NCI-H345 (cell line): ENCODE measurements at regions not wholly inside any gene's neighbourhood (a gene's known extent, or its start where the extent isn't known, plus 50 kb on each side); places are given as distances from the start of the nearest gene placed in this dataset.
"Not testable (repeated sequence)": the region's sequence is repeated elsewhere in the genome, so short reads cannot be mapped to it uniquely, and the experiment has no call there.

Experiments used
- DNase-seq: peaks from one replicate; lab custom pipeline; 2025; lab: John Stamatoyannopoulos, UW

- DNase-seq, result peak; percentile 86
These were observed 469.2 kb upstream of the ANO5 start for GRCh38 chr11:21723678-21724077.

GRCh38 chr11:21727102-21727501 is 465.8 kb upstream of the ANO5 start:
- DNase-seq, result no peak

GRCh38 chr11:21736404-21736803 is 456.5 kb upstream of the ANO5 start:
- DNase-seq, result no peak

GRCh38 chr11:21752475-21753243 is 440.2 kb upstream of the ANO5 start:
- not testable (repeated sequence) for DNase-seq

GRCh38 chr11:21753244-21753767 is 439.6 kb upstream of the ANO5 start:
- DNase-seq, result not testable (repeated sequence)

GRCh38 chr11:21761000-21761399 is 431.9 kb upstream of the ANO5 start:
- no peak for DNase-seq

- DNase-seq, result no peak
These were observed 424.5 kb upstream of the ANO5 start for GRCh38 chr11:21768388-21768787.

GRCh38 chr11:21769188-21769587 is 423.7 kb upstream of the ANO5 start:
- no peak for DNase-seq

- DNase-seq, result no peak
These were observed 421.8 kb upstream of the ANO5 start for GRCh38 chr11:21771097-21771496.

- no peak for DNase-seq
These were observed 418.7 kb upstream of the ANO5 start for GRCh38 chr11:21774212-21774611.

- no peak for DNase-seq
These were observed 417.0 kb upstream of the ANO5 start for GRCh38 chr11:21775911-21776310.

GRCh38 chr11:21783954-21784353 is 408.9 kb upstream of the ANO5 start:
- DNase-seq, result no peak

GRCh38 chr11:21785351-21785750 is 407.5 kb upstream of the ANO5 start:
- no peak for DNase-seq

GRCh38 chr11:21794306-21794705 is 398.6 kb upstream of the ANO5 start:
- no peak for DNase-seq

GRCh38 chr11:21798216-21798615 is 394.7 kb upstream of the ANO5 start:
- DNase-seq, result no peak

GRCh38 chr11:21804523-21804922 is 388.4 kb upstream of the ANO5 start:
- DNase-seq, result not testable (repeated sequence)

GRCh38 chr11:21806508-21806907 is 386.4 kb upstream of the ANO5 start:
- DNase-seq, result no peak

- no peak for DNase-seq
These were observed 385.9 kb upstream of the ANO5 start for GRCh38 chr11:21806947-21807346.

- no peak for DNase-seq
These were observed 385.5 kb upstream of the ANO5 start for GRCh38 chr11:21807350-21807749.

- no peak for DNase-seq
These were observed 382.2 kb upstream of the ANO5 start for GRCh38 chr11:21810650-21811049.

GRCh38 chr11:21811572-21811971 is 381.3 kb upstream of the ANO5 start:
- no peak for DNase-seq

- DNase-seq, result peak; percentile 18
These were observed 378.7 kb upstream of the ANO5 start for GRCh38 chr11:21814169-21814568.

GRCh38 chr11:21817696-21818095 is 375.2 kb upstream of the ANO5 start:
- no peak for DNase-seq

- no peak for DNase-seq
These were observed 372.7 kb upstream of the ANO5 start for GRCh38 chr11:21820176-21820575.
